GM19397 (cell line): ENCODE measurements at regions not wholly inside any gene's neighbourhood (a gene's known extent, or its start where the extent isn't known, plus 50 kb on each side); places are given as distances from the start of the nearest gene placed in this dataset.
A peak's percentile ranks its signal among the peaks of the same experiment; 100 is the strongest.

Experiments used
- ATAC-seq: cut with Tn5 transposase; IDR thresholded peaks from one replicate; pipeline ENCODE4 v1.9.1; 2021; ENCODE audit warnings: mild to moderate bottlenecking, moderate library complexity; ENCODE audit not compliant: unreplicated experiment

GRCh38 chr4:187544461-187545053, 451.0 kb upstream of the ZFP42 start:
- ATAC-seq = no peak

- ATAC-seq = no peak
Measured at GRCh38 chr4:187547316-187547715, 448.3 kb upstream of the ZFP42 start.

- no peak for ATAC-seq
Measured at GRCh38 chr4:187550256-187550950, 445.2 kb upstream of the ZFP42 start.

- no peak for ATAC-seq
Measured at GRCh38 chr4:187552781-187553180, 442.8 kb upstream of the ZFP42 start.

GRCh38 chr4:187555174-187555573, 440.4 kb upstream of the ZFP42 start:
- ATAC-seq = no peak

- ATAC-seq = no peak
Measured at GRCh38 chr4:187558391-187558790, 437.2 kb upstream of the ZFP42 start.

GRCh38 chr4:187562345-187562744, 433.2 kb upstream of the ZFP42 start:
- ATAC-seq = no peak

- ATAC-seq = no peak
Measured at GRCh38 chr4:187565416-187565815, 430.2 kb upstream of the ZFP42 start.

- ATAC-seq = no peak
Measured at GRCh38 chr4:187569871-187570270, 425.7 kb upstream of the ZFP42 start.

GRCh38 chr4:187575706-187576105, 419.9 kb upstream of the ZFP42 start:
- ATAC-seq = no peak

- ATAC-seq = no peak
Measured at GRCh38 chr4:187576751-187577150, 418.8 kb upstream of the ZFP42 start.

- ATAC-seq = no peak
Measured at GRCh38 chr4:187577941-187578480, 417.6 kb upstream of the ZFP42 start.

GRCh38 chr4:187586892-187587291, 408.7 kb upstream of the ZFP42 start:
- ATAC-seq = no peak

GRCh38 chr4:187598196-187598595, 397.4 kb upstream of the ZFP42 start:
- no peak for ATAC-seq

- ATAC-seq = no peak
Measured at GRCh38 chr4:187602339-187603092, 393.1 kb upstream of the ZFP42 start.

GRCh38 chr4:187603093-187604025, 392.2 kb upstream of the ZFP42 start:
- no peak for ATAC-seq

GRCh38 chr4:187604984-187605383, 390.6 kb upstream of the ZFP42 start:
- ATAC-seq = no peak

GRCh38 chr4:187606581-187606980, 389.0 kb upstream of the ZFP42 start:
- peak; percentile 57 for ATAC-seq

- ATAC-seq = no peak
Measured at GRCh38 chr4:187608001-187608421, 387.6 kb upstream of the ZFP42 start.

GRCh38 chr4:187612301-187612700, 383.3 kb upstream of the ZFP42 start:
- ATAC-seq = no peak
